ENCODE measurements at regions not wholly inside any gene's neighbourhood (a gene's known extent, or its start where the extent isn't known, plus 50 kb on each side); places are given as distances from the start of the nearest gene placed in this dataset.
"Not testable (repeated sequence)": the region's sequence is repeated elsewhere in the genome, so short reads cannot be mapped to it uniquely, and the experiment has no call there.

GRCh38 chr10:6979371-6979770 lies 399.3 kb upstream of the PRKCQ start:
- no peak for DNase-seq

GRCh38 chr10:6978187-6978627 lies 398.1 kb upstream of the PRKCQ start:
- no peak for DNase-seq

- DNase-seq: no peak
These were observed 397.5 kb upstream of the PRKCQ start for GRCh38 chr10:6977398-6978186.

DNA sequence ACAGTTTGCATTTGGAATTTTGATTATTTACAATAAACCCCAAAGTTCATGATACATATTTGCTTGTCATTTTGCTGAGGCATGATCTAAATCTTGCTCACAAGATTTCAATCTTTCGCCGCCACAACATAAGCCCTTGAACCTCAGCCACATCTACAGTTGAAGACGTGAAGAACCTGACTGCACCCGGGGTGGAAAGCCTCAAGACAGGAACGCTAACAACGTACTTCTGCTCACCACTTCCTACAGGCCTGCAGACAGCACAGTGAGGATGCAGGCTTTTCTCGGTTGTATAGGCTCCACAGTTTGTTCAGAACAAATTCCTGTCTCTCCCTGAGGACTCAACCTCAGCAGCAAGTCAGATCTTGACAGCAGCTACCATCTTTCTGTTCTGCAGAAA lies 393.8 kb upstream of the PRKCQ start:
- DNase-seq: peak; percentile 6

- no peak for DNase-seq
These were observed 392.1 kb upstream of the PRKCQ start for GRCh38 chr10:6972226-6972625.

DNA sequence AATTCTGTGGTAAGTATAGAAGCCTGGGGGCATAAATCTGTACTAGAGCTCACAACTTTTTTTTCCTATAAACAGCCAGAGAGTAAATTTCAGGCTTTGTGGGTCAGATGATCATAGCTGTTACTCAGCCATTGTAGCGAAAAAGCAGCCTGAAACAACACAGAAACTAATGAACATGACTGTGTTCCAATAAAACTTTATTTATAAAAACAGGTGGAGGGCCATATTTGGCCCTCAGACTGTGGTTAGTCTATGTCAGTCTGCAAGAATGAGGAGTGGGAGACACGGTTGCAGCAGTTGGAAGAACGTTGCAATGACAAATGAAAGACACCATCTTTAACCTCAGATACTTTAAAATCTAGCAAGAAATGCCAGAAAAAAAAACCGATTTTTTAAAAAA lies 389.6 kb upstream of the PRKCQ start:
- no peak for DNase-seq

- no peak for DNase-seq
These were observed 384.5 kb upstream of the PRKCQ start for GRCh38 chr10:6964543-6964942.

DNA sequence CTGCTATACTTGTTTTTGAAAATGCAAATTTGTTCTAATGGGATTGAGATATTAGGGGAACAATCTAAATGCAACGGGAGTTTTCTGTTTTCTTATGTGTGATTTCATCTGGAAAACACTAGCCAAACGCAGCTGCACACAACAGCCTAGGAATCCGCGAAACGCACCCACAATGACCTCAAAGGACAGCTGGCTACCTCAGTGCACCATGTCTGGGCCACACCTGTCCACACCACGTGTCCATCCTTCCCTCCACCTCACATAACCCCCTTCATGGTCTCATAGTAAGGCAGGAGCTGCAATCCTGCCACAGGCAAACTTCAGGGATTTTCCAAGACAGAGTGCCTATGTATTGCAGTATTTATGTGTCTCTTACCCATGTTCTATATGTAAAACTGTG lies 382.5 kb upstream of the PRKCQ start:
- no peak for DNase-seq

- no peak for DNase-seq
These were observed 378.6 kb upstream of the PRKCQ start for GRCh38 chr10:6958711-6959110.

DNA sequence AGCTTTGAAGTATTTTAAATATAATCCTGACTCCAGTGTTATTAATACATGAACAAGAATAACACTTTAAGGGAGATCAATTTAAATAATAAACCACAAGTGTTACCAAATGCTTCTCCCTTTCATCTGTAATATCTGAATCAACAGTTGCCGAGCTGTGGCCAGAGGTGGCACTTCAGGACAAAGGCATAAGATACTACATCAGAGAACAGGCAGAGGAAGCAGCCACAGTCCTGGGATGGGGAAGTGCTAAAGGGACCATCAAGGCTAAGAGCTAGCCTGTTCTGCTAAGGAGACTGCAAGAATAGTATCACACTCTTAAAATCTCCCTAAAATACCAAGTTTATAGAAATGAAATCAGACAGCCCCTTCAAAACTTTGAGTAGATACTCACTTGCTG lies 378.2 kb upstream of the PRKCQ start:
- peak; percentile 4 for DNase-seq

DNA sequence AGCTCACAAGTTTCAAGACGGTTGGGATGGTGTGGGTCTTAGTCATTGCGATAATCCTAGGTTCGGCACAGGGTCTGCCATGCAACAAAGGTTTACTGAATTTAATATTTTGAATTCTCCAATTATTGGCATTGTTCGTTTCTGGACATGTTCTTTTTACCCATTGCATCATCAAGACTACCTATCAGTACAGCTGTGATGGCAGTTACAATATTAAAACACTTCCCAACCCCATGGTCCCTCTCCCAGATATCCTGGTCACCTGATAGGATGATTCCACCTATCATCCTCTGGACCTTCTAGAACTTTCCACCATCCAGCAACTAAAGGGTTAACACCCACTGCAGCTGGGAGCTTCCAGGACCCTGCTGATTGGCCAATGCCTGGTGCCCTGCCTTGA lies 377.8 kb upstream of the PRKCQ start:
- DNase-seq: no peak

GRCh38 chr10:6956562-6956961 lies 376.5 kb upstream of the PRKCQ start:
- no peak for DNase-seq

DNA sequence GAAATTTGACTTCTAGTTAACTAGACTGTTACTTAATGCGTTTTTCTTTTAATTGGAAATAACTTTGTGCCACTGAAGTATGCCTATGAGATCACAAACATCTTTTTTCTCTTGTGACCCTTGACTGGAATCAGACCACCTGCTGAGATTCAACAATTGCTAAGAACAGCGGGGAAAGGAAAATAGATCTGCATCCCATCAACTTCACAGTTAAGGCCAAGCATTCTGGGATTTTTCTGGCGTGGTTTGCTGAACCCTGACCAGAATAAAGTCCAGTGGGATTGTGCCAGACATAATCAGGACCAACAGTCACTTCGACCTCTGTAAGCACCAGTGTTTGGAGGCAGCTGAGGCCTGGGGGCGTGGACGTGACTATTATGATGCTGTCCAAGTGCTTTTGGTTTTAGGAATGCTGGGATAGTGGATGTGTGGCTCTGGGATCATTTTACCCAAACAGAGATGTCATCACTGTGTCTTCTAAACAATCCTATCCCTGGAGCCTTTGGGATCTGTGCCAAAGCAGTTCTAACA lies 373.3 kb upstream of the PRKCQ start:
- DNase-seq: no peak

GRCh38 chr10:6951732-6952131 lies 371.7 kb upstream of the PRKCQ start:
- DNase-seq: no peak

- no peak for DNase-seq
These were observed 370.1 kb upstream of the PRKCQ start for GRCh38 chr10:6950133-6950532.

DNA sequence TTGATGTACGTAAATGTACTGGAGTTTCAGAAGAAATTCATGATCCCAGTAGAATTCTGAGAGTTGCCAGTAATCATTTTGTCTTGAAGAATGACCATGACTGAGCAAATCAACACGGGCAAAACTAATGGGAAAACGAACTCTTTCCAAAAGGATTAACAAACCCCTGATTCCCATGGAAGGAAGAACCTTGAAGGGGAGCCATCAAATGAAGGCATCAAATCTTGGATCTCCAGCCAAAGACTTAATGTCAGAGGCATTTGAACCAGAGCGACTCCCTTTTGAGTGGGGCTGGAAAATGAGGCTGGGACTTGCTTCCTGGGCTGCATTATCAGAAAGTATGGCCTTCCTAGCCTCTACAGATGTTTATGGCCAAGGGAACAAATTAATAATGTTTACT lies 364.4 kb upstream of the PRKCQ start:
- DNase-seq: no peak

DNA sequence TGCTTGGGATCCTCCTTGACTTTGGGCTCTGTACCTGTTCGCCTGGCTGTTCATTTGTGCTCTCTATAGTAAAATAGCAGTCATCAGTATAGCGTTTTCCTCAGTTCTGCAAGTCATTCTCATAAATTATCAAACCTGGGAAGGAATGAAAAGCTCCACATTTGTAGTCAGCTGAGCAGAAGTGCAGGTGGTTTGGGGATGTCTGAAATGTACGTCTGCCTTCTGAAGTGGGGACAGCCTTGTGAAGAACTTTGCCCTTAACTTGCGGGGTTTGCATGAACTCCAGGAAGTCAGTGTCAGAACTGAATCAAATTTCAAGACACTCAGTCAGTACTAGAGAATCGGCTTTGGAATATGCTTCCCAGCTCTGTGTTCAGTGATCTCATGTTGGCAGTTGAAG lies 358.3 kb upstream of the PRKCQ start:
- no peak for DNase-seq

DNA sequence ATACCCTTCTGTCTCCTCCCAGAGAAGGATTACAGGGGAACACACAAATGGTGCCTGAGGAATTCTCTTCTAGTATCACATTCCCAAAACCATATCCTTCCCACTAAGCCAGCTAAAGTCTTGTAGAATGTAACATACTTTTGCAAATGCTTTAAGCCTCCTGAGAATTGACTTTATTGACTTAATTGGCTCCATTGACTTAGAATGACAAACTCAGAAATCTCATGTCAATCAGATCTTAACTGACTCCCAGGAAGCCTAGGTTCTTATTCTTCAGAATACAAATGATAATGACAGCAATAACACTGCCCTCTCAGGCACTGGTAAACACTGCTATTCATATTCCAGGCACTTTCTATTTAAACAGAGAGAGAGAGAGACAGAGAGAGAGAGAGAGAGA lies 356.9 kb upstream of the PRKCQ start:
- no peak for DNase-seq

GRCh38 chr10:6929148-6929830 lies 349.2 kb upstream of the PRKCQ start:
- DNase-seq: no peak

DNA sequence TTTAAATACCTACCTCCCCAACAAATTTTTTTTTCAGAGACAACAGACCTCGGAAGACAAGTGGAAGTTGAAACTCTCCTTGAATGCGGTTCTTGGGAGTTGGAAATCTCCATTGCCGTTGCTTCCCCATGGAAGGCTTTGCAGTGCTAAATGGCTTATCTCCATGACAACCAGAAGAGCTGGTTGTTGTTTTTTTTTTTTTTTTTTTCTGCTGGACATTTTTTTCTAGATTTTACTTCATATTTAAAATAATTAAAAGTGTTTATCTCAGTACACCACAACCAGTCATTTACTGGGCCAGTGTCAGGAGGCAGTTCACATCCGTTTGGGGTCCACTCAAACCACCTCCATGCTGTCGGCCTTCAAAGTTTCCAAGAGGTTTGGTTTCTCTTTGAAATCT lies 348.5 kb upstream of the PRKCQ start:
- no peak for DNase-seq

GRCh38 chr10:6926971-6927370 lies 346.9 kb upstream of the PRKCQ start:
- no peak for DNase-seq

- no peak for DNase-seq
These were observed 345.1 kb upstream of the PRKCQ start for GRCh38 chr10:6925146-6925545.

GRCh38 chr10:6924166-6924565 lies 344.1 kb upstream of the PRKCQ start:
- no peak for DNase-seq

GRCh38 chr10:6921026-6921425 lies 340.9 kb upstream of the PRKCQ start:
- DNase-seq: not testable (repeated sequence)

Measured in CD4-positive, alpha-beta T cell treated with Interleukin-17A for 4 hours (primary cell).